ENCODE measurements at regions not wholly inside any gene's neighbourhood (a gene's known extent, or its start where the extent isn't known, plus 50 kb on each side); places are given as distances from the start of the nearest gene placed in this dataset.

DNA sequence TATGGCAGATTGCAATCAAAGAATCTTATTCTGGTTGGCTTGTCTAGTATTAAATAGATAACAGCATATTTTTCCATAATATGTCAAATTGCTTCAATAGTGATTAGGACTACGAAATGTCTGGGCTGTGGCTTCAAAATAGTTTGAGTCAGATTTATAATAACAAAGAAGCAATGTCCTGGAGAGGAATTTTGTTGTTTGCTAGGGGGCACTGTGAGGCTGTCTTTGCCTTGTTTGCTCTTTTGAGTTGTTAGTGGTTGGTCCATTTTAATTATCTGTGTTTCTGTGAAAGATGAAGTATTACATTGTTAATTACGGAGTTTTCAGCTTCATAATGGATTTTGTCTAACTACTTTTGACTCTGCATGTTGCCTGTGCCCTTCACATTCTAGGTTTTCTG is 713.6 kb downstream of the TLE4 start:
- TF ChIP-seq, protein P1, sequence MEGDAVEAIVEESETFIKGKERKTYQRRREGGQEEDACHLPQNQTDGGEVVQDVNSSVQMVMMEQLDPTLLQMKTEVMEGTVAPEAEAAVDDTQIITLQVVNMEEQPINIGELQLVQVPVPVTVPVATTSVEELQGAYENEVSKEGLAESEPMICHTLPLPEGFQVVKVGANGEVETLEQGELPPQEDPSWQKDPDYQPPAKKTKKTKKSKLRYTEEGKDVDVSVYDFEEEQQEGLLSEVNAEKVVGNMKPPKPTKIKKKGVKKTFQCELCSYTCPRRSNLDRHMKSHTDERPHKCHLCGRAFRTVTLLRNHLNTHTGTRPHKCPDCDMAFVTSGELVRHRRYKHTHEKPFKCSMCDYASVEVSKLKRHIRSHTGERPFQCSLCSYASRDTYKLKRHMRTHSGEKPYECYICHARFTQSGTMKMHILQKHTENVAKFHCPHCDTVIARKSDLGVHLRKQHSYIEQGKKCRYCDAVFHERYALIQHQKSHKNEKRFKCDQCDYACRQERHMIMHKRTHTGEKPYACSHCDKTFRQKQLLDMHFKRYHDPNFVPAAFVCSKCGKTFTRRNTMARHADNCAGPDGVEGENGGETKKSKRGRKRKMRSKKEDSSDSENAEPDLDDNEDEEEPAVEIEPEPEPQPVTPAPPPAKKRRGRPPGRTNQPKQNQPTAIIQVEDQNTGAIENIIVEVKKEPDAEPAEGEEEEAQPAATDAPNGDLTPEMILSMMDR (IDR thresholded peaks at IDR 0.05): no peak
- no peak for TF ChIP-seq POLR2A (IDR thresholded peaks at IDR 0.05)
